ENCODE measurements at regions not wholly inside any gene's neighbourhood (a gene's known extent, or its start where the extent isn't known, plus 50 kb on each side); places are given as distances from the start of the nearest gene placed in this dataset.

DNA sequence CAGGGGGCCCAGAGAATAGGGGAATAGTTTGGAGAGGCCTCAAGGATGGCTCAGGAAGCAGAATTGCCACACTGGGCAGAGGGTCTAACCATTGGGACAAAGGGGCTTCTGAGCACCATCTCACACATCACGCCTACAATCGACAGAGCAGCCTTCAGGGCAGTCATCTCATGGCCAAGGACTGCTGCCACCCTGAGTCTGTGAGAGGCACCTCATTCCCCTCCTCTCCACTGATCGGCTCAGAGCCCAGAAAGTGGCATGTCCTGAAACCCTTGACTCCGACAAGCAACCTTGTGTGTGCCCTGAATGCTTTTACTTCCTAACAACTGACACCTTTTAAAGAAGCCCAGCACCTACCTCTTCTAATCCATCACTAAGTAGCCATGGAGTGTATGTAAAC is 128.9 kb upstream of the PTPN3 start:
- Mint-ChIP-seq H3K4me3 (ENCODE audit: unreplicated experiment) (no peak overlapping the region), H3K27me3 (ENCODE audit: unreplicated experiment) (peaks cover 76% of the 10 kb centered on the region), H3K4me1 (ENCODE audit: unreplicated experiment) (peaks cover 5% of the 10 kb centered on the region), H3K36me3 (ENCODE audit: unreplicated experiment) (no peaks in the 10 kb centered on the region), H3K27ac (ENCODE audit: unreplicated experiment) (no peak overlapping the region), H3K9me3 (ENCODE audit: unreplicated experiment) (peaks cover 3% of the 10 kb centered on the region)
- no peak for DNase-seq (ENCODE audit: extremely low spot score, unreplicated experiment)
- TF ChIP-seq, protein P1, sequence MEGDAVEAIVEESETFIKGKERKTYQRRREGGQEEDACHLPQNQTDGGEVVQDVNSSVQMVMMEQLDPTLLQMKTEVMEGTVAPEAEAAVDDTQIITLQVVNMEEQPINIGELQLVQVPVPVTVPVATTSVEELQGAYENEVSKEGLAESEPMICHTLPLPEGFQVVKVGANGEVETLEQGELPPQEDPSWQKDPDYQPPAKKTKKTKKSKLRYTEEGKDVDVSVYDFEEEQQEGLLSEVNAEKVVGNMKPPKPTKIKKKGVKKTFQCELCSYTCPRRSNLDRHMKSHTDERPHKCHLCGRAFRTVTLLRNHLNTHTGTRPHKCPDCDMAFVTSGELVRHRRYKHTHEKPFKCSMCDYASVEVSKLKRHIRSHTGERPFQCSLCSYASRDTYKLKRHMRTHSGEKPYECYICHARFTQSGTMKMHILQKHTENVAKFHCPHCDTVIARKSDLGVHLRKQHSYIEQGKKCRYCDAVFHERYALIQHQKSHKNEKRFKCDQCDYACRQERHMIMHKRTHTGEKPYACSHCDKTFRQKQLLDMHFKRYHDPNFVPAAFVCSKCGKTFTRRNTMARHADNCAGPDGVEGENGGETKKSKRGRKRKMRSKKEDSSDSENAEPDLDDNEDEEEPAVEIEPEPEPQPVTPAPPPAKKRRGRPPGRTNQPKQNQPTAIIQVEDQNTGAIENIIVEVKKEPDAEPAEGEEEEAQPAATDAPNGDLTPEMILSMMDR (IDR thresholded peaks at IDR 0.05): no peak

DNA sequence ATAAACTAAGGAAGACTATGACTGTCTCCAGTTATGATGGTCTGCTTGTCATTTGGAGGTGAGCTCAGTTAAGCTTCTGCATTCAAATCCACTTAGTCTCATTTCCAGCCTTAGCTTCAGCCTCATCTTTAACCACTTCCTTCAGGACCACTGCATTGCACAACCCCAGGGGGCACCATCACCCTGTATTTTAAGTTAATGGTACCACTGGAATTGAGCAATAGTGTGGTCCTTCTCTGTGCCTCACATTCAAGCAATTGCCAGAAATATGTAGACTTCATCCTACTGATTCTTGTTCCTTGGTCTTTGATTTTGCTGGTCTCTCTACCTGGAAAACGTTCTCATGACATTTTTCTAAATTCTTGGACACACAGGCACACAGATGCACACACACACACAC is 131.5 kb upstream of the PTPN3 start:
- Mint-ChIP-seq H3K27me3 (ENCODE audit: unreplicated experiment) (peaks cover 78% of the 10 kb centered on the region), H3K4me3 (ENCODE audit: unreplicated experiment) (no peak overlapping the region), H3K27ac (ENCODE audit: unreplicated experiment) (no peak overlapping the region), H3K4me1 (ENCODE audit: unreplicated experiment) (peaks cover 5% of the 10 kb centered on the region), H3K36me3 (ENCODE audit: unreplicated experiment) (no peaks in the 10 kb centered on the region), H3K9me3 (ENCODE audit: unreplicated experiment) (peaks cover 3% of the 10 kb centered on the region)
- TF ChIP-seq, protein P1 (IDR thresholded peaks at IDR 0.05): no peak
- DNase-seq (ENCODE audit: extremely low spot score, unreplicated experiment): no peak

DNA sequence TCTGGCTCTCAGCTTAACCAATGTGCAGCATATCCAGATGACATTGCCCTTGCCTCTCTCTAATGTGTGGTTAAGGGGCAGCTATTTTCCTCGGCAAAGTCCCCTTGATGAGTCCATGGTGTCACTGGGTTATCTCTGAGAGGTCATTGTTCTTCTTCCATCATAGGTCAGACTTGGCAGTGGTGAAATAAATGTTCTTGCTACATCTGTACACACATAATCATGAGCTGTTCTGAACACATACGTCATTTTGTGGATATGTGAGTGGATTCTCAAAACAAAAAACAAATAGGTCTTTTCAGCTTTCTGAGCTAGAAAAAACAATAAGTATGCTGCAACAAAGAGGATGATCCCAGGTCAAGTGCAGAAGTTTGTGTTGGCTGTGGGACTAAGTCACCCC is 134.7 kb upstream of the PTPN3 start:
- Mint-ChIP-seq H3K27me3 (ENCODE audit: unreplicated experiment) (peaks cover 75% of the 10 kb centered on the region), H3K27ac (ENCODE audit: unreplicated experiment) (no peak overlapping the region), H3K4me1 (ENCODE audit: unreplicated experiment) (no peaks in the 10 kb centered on the region), H3K4me3 (ENCODE audit: unreplicated experiment) (no peak overlapping the region), H3K36me3 (ENCODE audit: unreplicated experiment) (no peaks in the 10 kb centered on the region), H3K9me3 (ENCODE audit: unreplicated experiment) (peaks cover 3% of the 10 kb centered on the region)
- TF ChIP-seq, protein P1 (IDR thresholded peaks at IDR 0.05): no peak
- no peak for DNase-seq (ENCODE audit: extremely low spot score, unreplicated experiment)

DNA sequence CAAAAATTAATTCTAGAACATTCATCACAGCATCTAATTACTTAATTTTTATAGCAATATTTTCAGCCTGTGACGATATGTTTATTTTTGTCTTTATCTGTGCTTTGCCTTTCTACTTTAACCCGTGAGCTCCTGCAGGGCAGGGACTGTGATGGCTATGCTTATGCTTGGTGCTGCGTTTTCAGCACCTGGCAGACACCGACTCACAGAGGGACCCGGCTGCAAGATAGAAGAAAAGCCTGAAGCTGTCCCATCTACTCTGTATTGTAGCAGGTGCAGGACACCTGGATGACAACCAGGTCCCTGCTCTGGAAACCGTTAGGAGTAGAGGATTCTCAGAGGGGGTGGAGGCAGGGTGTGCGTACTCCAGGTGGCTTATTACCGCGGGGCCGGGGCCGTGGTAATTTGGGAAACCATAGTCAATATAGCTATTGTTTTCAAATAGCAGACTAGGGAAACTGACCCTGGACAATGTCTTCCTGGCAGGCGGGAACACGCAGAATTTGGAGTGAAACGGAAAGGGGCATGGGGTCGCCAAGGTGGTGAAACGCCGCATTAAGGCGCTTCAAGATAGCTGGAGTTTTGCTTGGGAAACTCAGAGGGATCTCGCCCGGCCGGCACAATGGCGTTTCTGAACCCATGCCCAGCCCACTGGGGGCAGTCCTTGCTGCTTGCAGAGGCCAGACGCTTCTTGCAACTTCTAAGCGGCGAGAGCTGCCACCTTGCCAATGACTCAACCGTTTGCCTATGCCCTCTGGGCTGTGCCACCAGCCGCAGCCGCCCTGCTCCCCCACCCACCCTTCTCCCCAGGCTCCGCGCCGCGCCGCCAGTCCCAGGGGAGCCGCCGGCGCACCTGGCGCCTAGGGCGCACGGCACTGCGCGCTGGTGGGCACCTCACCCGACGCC is 140.1 kb upstream of the PALM2AKAP2 start:
- H3K4me1 Mint-ChIP-seq (ENCODE audit: unreplicated experiment): peaks cover 9% of the 10 kb centered on the region
- peaks cover 9% of the 10 kb centered on the region for H3K9me3 Mint-ChIP-seq (ENCODE audit: unreplicated experiment)
- peak overlapping the region; percentile 74 for H3K4me3 Mint-ChIP-seq (ENCODE audit: unreplicated experiment)
- H3K36me3 Mint-ChIP-seq (ENCODE audit: unreplicated experiment): no peaks in the 10 kb centered on the region
- H3K27ac Mint-ChIP-seq (ENCODE audit: unreplicated experiment): no peak overlapping the region
- TF ChIP-seq, protein P1 (IDR thresholded peaks at IDR 0.05): peak; percentile 20
- DNase-seq (ENCODE audit: extremely low spot score, unreplicated experiment): peak; percentile 84
- peaks cover 60% of the 10 kb centered on the region for H3K27me3 Mint-ChIP-seq (ENCODE audit: unreplicated experiment)

DNA sequence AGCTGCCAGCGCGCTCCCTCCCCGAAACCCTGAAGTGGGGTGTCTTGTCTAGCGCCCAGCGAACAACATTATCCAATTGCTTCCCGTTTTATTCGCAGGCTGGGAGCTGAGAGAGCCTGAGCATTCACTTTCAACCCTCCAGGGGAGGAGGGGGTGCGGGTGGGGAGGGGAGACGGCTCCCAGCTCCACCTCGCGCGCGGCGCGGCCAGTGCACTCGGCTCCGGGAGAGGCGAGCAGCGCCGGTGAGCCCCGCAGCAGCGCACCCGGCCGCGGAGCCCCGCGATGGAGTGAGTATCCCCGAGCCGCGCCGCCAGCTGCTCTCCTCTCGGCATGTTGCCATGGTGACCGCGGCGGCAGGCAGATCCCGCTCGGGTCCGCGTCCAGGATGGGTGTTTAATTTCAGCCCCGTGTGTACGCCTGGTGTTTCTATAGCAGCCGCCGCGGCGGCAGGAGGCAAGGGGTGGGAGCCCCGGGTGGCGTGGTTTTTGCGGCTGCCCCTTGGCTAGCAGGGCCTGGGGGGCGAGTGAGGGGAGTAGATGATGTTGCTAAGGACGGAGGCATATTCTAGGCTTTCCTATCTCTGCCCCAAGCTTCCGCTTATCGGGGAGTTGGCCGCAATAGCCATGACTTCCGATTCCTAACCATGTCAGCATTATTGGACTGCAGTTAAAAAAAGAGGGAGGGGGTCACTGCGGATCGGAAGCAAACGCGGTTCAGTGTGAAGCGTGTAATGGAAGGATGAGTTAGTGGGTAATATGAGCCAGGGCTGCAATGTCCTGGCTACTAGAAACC is 139.2 kb upstream of the PALM2AKAP2 start:
- no peaks in the 10 kb centered on the region for H3K36me3 Mint-ChIP-seq (ENCODE audit: unreplicated experiment)
- peaks cover 9% of the 10 kb centered on the region for H3K9me3 Mint-ChIP-seq (ENCODE audit: unreplicated experiment)
- peak; percentile 87 for DNase-seq (ENCODE audit: extremely low spot score, unreplicated experiment)
- TF ChIP-seq, protein P1 (IDR thresholded peaks at IDR 0.05): no peak
- H3K4me1 Mint-ChIP-seq (ENCODE audit: unreplicated experiment): peaks cover 9% of the 10 kb centered on the region
- H3K27ac Mint-ChIP-seq (ENCODE audit: unreplicated experiment): peak overlapping the region; percentile 59
- H3K4me3 Mint-ChIP-seq (ENCODE audit: unreplicated experiment): peak overlapping the region; percentile 74
- peaks cover 58% of the 10 kb centered on the region for H3K27me3 Mint-ChIP-seq (ENCODE audit: unreplicated experiment)
